ENCODE measurements at regions not wholly inside any gene's neighbourhood (a gene's known extent, or its start where the extent isn't known, plus 50 kb on each side); places are given as distances from the start of the nearest gene placed in this dataset.

DNA sequence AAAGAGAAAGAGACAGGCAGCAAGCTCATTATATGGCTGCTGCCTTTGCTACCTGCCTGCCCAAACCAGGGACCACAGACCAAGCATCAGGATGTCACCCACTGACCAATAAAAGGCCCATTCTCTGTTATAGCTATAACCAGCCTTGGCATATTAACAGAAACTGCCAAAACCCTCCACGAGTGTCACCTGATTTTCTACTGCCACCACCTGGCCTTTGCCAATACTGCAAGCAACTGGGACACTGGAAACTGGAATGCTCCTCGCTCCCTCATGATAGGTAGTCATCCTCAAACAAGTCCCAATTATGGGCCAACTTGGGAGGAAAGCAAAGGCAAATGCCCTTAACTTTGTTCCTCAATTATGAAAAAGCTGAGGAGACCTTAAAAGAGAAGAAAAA, 76.0 kb downstream of the SPIN4 start:
- TF ChIP-seq POLR2A (IDR thresholded peaks at IDR 0.05), result no peak
- TF ChIP-seq CTCF (IDR thresholded peaks at IDR 0.05), result peak in 3 of 6 experiments; percentile 33 to 54 (median 34)
- no peak for TF ChIP-seq EP300 (IDR thresholded peaks at IDR 0.05)
- TF ChIP-seq POLR2AphosphoS5 (IDR thresholded peaks at IDR 0.05), result no peak

Data from upper lobe of left lung (tissue), 4 donors.